Activated T-cell treated with anti-CD3 and anti-CD28 coated beads, Interleukin-2, amount 50 U/mL, for 24 hours (primary cell): ENCODE measurements at regions not wholly inside any gene's neighbourhood (a gene's known extent, or its start where the extent isn't known, plus 50 kb on each side); places are given as distances from the start of the nearest gene placed in this dataset.

Experiments used
- DNase-seq: peaks from one replicate; pipeline ENCODE4 v3.0.0-alpha.2; 2020
- H3K27ac Mint-ChIP-seq: 2 replicates; pipeline ENCODE4 v1.8.0; 2020; ENCODE audit warnings: mild to moderate bottlenecking, mixed read lengths
- H3K27me3 Mint-ChIP-seq: 2 replicates; pipeline ENCODE4 v1.8.0; 2020; ENCODE audit warnings: mixed read lengths
- H3K36me3 Mint-ChIP-seq: 2 replicates; pipeline ENCODE4 v1.8.0; 2020; ENCODE audit warnings: low read depth, mixed read lengths
- H3K4me1 Mint-ChIP-seq: 2 replicates; pipeline ENCODE4 v1.8.0; 2020; ENCODE audit warnings: low read depth, mixed read lengths
- H3K4me3 Mint-ChIP-seq: 2 replicates; pipeline ENCODE4 v1.8.0; 2020; ENCODE audit warnings: mild to moderate bottlenecking, moderate library complexity, mixed read lengths
- H3K9me3 Mint-ChIP-seq: 2 replicates; pipeline ENCODE4 v1.8.0; 2020; ENCODE audit warnings: mixed read lengths

- H3K4me3 Mint-ChIP-seq, result peak overlapping the region; percentile 86
- H3K4me1 Mint-ChIP-seq, result peaks cover 48% of the 10 kb centered on the region
- no peak for DNase-seq
- no peaks in the 10 kb centered on the region for H3K27me3 Mint-ChIP-seq
- peaks cover 4% of the 10 kb centered on the region for H3K36me3 Mint-ChIP-seq
- H3K27ac Mint-ChIP-seq, result peak overlapping the region; percentile 95
- no peaks in the 10 kb centered on the region for H3K9me3 Mint-ChIP-seq
Measured at GRCh38 chr6:26312096-26312463, 52.9 kb upstream of the BTN3A2 start.

DNA sequence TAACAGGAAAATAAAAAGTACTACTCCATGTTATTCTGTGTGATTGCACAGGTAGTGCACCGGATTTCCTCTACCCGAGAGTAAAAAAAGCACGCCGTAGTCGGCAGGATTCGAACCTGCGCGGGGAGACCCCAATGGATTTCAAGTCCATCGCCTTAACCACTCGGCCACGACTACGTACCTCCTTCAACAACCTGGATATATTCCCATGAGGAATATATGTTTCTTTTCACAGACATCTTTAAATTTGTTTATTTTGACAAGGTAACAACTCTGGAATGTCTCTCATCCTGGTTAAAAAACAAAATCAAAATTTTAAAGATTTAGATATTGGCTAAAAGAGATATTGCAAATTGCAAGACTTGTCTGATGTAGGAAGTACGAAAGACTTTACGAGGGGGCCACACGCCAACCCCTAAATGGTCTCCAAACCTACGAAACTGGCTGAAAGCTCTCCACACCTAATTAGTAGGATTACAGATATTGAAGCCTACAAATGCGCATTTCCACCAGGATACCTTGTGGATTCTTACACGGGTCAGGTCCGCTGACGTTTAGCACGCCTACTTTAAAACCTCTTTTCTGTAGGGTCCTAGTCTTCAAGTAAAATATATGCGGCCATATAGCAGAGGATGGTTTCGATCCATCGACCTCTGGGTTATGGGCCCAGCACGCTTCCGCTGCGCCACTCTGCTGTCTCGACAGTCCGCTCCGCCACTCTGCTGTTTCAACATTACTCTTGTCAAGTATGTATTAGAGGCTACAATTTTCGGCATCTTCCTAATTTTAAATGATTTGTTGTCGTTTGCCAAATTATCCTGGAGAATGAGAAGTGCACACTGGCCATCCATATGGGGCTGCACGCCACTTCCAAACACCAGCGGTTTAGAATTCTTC lies 52.2 kb upstream of the BTN3A2 start:
- H3K4me1 Mint-ChIP-seq, result peaks cover 45% of the 10 kb centered on the region
- peaks cover 4% of the 10 kb centered on the region for H3K36me3 Mint-ChIP-seq
- H3K27ac Mint-ChIP-seq, result peak overlapping the region; percentile 95
- peak overlapping the region; percentile 86 for H3K4me3 Mint-ChIP-seq
- no peaks in the 10 kb centered on the region for H3K27me3 Mint-ChIP-seq
- peak; percentile 88 for DNase-seq
- H3K9me3 Mint-ChIP-seq, result no peaks in the 10 kb centered on the region
